ENCODE measurements at regions not wholly inside any gene's neighbourhood (a gene's known extent, or its start where the extent isn't known, plus 50 kb on each side); places are given as distances from the start of the nearest gene placed in this dataset.

GRCh38 chr3:158918008-158918407 is 116.2 kb downstream of the MFSD1 start:
- 14 to 37% methylated on average over 1 to 3 of the region's 3 CpGs for WGBS, 2 experiments (ENCODE audit: insufficient coverage in 1 of 2, insufficient read length in 1 of 2)
- H3K4me3 Mint-ChIP-seq: no peak overlapping the region

DNA sequence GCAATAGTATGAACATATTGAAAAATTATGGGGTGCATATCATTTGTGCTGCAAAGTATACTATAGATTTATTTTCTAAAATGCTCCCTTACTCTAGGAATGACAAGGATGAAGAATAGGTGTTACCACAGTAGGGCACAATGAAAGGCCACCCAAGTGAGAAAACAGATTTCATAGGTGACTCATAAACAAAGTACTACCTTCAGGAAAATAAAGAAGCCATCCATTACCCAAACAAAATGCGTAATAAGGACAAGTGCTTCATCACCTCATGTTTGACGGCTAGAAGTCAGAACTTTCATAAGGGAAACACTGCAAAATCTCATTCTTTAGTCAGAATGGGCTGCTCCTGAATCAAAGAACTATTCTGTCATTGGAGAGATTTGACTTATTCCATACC is 116.6 kb downstream of the MFSD1 start:
- no peaks in the 10 kb centered on the region for H3K36me3 Mint-ChIP-seq (ENCODE audit: low read depth)
- peaks cover 13% of the 10 kb centered on the region for H3K27me3 ChIP-seq (ENCODE audit: control insufficient read depth, insufficient read depth, low read length, poor library complexity, severe bottlenecking)
- H3K9ac ChIP-seq (ENCODE audit: extremely low read depth, low read length, poor library complexity, severe bottlenecking): no peak overlapping the region
- no peak for DNase-seq
- no peaks in the 10 kb centered on the region for H3K36me3 ChIP-seq (ENCODE audit: control insufficient read depth, insufficient read depth, low read length)
- H3K27ac Mint-ChIP-seq: no peak overlapping the region
- H3K27me3 Mint-ChIP-seq (ENCODE audit: insufficient read depth): peaks cover 16% of the 10 kb centered on the region
- H3K4me1 Mint-ChIP-seq: peaks cover 11% of the 10 kb centered on the region
- no peaks in the 10 kb centered on the region for H3K9me3 ChIP-seq (ENCODE audit: control insufficient read depth, low read length)
- no peak for TF ChIP-seq CTCF (conservative IDR thresholded peaks at IDR 0.05)
- no peak overlapping the region for H3K4me3 Mint-ChIP-seq
- H3K4me3 ChIP-seq (ENCODE audit: low read length): no peak overlapping the region
- no peaks in the 10 kb centered on the region for H3K4me1 ChIP-seq (ENCODE audit: control insufficient read depth, insufficient read depth, low read length)
- H3K27ac ChIP-seq (ENCODE audit: low read depth, low read length): no peak overlapping the region
- no peaks in the 10 kb centered on the region for H3K9me3 Mint-ChIP-seq
- 96 to 100% methylated on average over 2 of the region's 2 CpGs for WGBS, 2 experiments (ENCODE audit: insufficient coverage in 1 of 2, insufficient read length in 1 of 2)

More at GRCh38 chr3:158918008-158918407, 116.2 kb downstream of the MFSD1 start:
- no peaks in the 10 kb centered on the region for H3K9me3 ChIP-seq (ENCODE audit: control insufficient read depth, low read length)
- Mint-ChIP-seq H3K4me1 (peaks cover 11% of the 10 kb centered on the region), H3K9me3 (no peaks in the 10 kb centered on the region), H3K27ac (no peak overlapping the region), H3K36me3 (ENCODE audit: low read depth) (no peaks in the 10 kb centered on the region), H3K27me3 (ENCODE audit: insufficient read depth) (peaks cover 17% of the 10 kb centered on the region)
- H3K27me3 ChIP-seq (ENCODE audit: control insufficient read depth, insufficient read depth, low read length, poor library complexity, severe bottlenecking): peaks cover 13% of the 10 kb centered on the region
- H3K27ac ChIP-seq (ENCODE audit: low read depth, low read length): no peak overlapping the region
- H3K4me3 ChIP-seq (ENCODE audit: low read length): no peak overlapping the region
- peak; percentile 89 for DNase-seq
- no peaks in the 10 kb centered on the region for H3K4me1 ChIP-seq (ENCODE audit: control insufficient read depth, insufficient read depth, low read length)
- peak; percentile 90 for TF ChIP-seq CTCF (conservative IDR thresholded peaks at IDR 0.05)
- H3K9ac ChIP-seq (ENCODE audit: extremely low read depth, low read length, poor library complexity, severe bottlenecking): no peak overlapping the region
- H3K36me3 ChIP-seq (ENCODE audit: control insufficient read depth, insufficient read depth, low read length): no peaks in the 10 kb centered on the region

- Mint-ChIP-seq H3K27ac (no peak overlapping the region), H3K27me3 (ENCODE audit: insufficient read depth) (peaks cover 8% of the 10 kb centered on the region), H3K9me3 (no peaks in the 10 kb centered on the region), H3K36me3 (ENCODE audit: low read depth) (no peaks in the 10 kb centered on the region), H3K4me3 (no peak overlapping the region), H3K4me1 (peaks cover 11% of the 10 kb centered on the region)
- Histone ChIP-seq H3K4me1 (ENCODE audit: control insufficient read depth, insufficient read depth, low read length) (no peaks in the 10 kb centered on the region), H3K27me3 (ENCODE audit: control insufficient read depth, insufficient read depth, low read length, poor library complexity, severe bottlenecking) (peaks cover 8% of the 10 kb centered on the region), H3K9me3 (ENCODE audit: control insufficient read depth, low read length) (no peaks in the 10 kb centered on the region), H3K9ac (ENCODE audit: extremely low read depth, low read length, poor library complexity, severe bottlenecking) (no peak overlapping the region), H3K4me3 (ENCODE audit: low read length) (no peak overlapping the region), H3K36me3 (ENCODE audit: control insufficient read depth, insufficient read depth, low read length) (no peaks in the 10 kb centered on the region), H3K27ac (ENCODE audit: low read depth, low read length) (no peak overlapping the region)
- DNase-seq: no peak
- no peak for TF ChIP-seq CTCF (conservative IDR thresholded peaks at IDR 0.05)
Measured at GRCh38 chr3:158920371-158920770, 118.5 kb downstream of the MFSD1 start.

Data from endodermal cell (in vitro differentiated cells).